Astrocyte of the cerebellum (primary cell): ENCODE measurements at regions not wholly inside any gene's neighbourhood (a gene's known extent, or its start where the extent isn't known, plus 50 kb on each side); places are given as distances from the start of the nearest gene placed in this dataset.

ENCODE experiments used
- DNase-seq: peaks from one replicate; pipeline ENCODE4 v3.0.0-alpha.2; 2011; ENCODE audit warnings: low read depth
- H3K4me3 ChIP-seq: 2 replicates; pipeline ENCODE4 v1.5.1; 2011; ENCODE audit warnings: mild to moderate bottlenecking, low read depth, low read length, moderate library complexity
- in situ Hi-C: cut with HindIII; loops from 2 replicates; pipeline ENCODE4 v1.10.0; 2017; ENCODE audit warnings: low sequenced_read_pairs
- TF ChIP-seq, protein P1 (sequence below): IDR thresholded peaks from 2 replicates; pipeline ENCODE4 v1.5.1; 2012; ENCODE audit warnings: low read length, low read depth, moderate library complexity, mild to moderate bottlenecking; ENCODE audit errors: missing control alignments

DNA sequence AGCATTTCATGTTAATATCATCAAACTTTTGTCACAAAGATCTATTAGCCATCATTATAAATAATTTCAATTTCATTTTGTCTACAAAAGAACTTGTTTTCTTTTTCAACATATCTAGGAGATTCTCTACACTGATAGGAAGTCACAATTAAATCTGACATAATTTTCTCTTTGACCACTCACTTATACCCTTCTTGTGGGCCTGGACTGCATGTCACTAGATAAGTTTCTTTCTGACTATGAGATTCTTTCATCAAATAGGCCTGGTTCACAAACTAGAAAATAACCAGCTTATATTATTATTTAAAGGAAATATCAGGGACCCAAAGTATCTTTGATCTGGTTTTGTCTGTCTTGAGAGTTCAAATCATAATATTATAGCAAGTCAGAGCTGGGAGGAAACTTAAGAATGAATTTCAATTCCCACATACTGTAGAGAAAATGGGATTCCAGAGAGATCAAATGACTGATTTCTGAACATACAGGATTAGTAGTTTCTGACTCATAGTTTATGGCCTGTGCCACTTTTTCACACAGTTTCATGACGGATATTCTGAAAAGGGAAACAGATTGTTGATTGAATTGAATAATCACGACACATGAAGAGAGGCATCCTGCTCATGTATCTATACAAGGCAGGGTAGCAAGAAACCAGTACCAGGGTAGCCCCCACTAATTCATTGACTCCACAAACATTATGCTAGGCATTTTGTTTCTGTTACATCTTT lies 355.8 kb downstream of the GPATCH2 start:
- DNase-seq, result no peak
- H3K4me3 ChIP-seq, result no peak overlapping the region
- TF ChIP-seq, protein P1, sequence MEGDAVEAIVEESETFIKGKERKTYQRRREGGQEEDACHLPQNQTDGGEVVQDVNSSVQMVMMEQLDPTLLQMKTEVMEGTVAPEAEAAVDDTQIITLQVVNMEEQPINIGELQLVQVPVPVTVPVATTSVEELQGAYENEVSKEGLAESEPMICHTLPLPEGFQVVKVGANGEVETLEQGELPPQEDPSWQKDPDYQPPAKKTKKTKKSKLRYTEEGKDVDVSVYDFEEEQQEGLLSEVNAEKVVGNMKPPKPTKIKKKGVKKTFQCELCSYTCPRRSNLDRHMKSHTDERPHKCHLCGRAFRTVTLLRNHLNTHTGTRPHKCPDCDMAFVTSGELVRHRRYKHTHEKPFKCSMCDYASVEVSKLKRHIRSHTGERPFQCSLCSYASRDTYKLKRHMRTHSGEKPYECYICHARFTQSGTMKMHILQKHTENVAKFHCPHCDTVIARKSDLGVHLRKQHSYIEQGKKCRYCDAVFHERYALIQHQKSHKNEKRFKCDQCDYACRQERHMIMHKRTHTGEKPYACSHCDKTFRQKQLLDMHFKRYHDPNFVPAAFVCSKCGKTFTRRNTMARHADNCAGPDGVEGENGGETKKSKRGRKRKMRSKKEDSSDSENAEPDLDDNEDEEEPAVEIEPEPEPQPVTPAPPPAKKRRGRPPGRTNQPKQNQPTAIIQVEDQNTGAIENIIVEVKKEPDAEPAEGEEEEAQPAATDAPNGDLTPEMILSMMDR, result no peak
- in situ Hi-C loops, result no loop called here

DNA sequence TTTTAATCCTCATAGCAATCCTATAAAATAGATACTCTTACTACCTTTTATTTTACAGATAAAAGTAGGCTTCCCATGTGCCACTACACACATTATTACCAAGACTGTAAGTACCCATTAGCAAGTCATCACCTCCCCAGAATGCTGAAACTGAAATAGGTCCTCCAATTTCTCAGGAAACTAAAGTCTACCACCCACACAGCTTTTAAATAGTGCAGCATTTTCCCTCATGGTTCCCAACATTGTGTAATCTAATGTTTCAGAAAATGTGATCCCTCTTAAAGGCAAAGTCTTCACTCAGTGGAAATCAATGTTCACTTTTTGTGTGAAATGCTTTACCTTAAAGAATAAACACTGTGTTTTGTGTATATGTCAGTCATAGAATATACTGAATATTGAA lies 356.5 kb downstream of the GPATCH2 start:
- H3K4me3 ChIP-seq, result no peak overlapping the region
- in situ Hi-C loops, result no loop called here
- TF ChIP-seq, protein P1, result no peak
- DNase-seq, result no peak

DNA sequence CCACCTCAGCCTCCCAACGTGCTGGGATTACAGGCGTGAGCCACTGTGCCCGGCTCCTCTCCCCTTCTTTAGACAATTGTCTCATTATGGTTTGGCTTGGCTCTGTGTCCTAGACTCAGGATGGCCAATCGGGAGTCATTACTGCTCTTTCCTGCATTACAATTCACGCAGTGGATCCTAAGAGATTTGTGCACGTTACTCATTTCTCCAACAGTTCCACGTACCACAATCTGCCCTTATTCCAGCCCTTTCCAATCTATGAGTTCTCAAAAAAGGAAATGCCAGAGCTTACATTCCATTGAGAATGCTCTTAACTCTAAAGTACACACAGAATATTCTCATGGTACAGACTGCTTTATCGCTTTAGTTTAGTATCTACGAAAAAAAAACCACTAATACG lies 357.0 kb downstream of the GPATCH2 start:
- in situ Hi-C loops, result no loop called here

DNA sequence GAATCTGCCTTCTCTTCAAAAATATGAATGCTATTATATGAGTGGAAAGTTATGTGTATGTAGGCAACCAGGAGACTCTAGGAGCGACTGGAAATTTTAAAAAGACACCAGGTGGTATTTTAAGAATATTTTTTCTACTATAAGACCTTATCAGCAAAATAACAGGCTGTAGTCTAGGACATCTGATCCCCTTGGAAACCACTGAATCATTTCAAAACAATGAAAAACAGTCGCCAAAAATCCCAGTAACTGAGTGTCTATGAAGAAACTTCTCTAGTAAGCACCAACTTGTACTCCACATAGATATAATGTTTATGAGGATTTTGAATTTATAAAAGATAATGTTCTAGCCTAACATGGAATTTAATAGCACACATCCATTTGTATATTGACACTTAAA lies 358.5 kb downstream of the GPATCH2 start:
- H3K4me3 ChIP-seq, result no peak overlapping the region
- TF ChIP-seq, protein P1, result no peak
- in situ Hi-C loops, result no loop called here
- DNase-seq, result peak; percentile 39

More for the DNA sequence above, 357.0 kb downstream of the GPATCH2 start:
- TF ChIP-seq, protein P1, result no peak
- no peak for DNase-seq
- H3K4me3 ChIP-seq, result no peak overlapping the region

DNA sequence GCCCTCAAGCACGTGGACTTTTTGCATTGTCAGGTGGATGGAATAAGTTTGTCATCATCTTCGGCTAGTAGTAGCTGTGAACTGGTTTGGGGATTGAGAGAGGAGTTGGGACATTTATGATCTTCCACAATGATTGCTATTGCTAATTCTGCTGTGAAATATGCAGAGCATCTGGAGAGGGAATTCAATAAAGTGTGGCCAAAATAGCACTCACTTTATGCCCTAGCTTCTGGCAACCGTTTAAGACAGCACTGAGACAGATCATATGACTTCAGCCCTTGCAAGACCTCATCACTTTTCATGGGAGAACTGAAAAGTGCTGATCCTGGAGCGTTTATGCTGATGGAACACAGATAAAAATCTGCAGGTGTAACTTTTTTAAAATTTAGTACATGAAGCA lies 360.8 kb downstream of the GPATCH2 start:
- no peak for DNase-seq
- no peak overlapping the region for H3K4me3 ChIP-seq
- TF ChIP-seq, protein P1, result no peak
- in situ Hi-C loops, result no loop called here

DNA sequence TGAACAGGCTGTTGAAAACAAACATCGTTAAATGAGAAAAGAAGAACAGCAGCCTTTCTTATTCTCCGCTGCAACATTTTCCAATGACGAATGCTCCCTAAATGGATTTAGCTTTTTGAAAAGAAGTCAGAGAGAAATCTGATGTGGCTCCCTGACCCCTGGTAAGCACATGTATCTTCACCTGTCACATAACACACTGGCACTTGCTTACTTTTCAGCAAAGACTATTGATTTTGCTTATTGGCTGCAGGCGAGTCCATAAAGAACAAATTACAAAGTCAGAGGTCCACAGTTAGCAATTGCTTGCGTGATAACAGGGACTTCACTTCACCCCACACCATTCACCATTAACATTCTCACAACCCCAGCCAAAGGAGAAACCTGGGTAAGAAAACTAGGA lies 362.8 kb downstream of the GPATCH2 start:
- in situ Hi-C loops, result no loop called here
- no peak overlapping the region for H3K4me3 ChIP-seq
- no peak for DNase-seq
- TF ChIP-seq, protein P1, result no peak
